IMR-90 (cell line): ENCODE measurements at regions not wholly inside any gene's neighbourhood (a gene's known extent, or its start where the extent isn't known, plus 50 kb on each side); places are given as distances from the start of the nearest gene placed in this dataset.

Experiments used
- ATAC-seq: fragments of 200-7000 bp; cut with Tn5 transposase; 2 replicates; pipeline ENCODE4 v1.9.1; 2020; ENCODE audit warnings: low read depth, mild to moderate bottlenecking, moderate library complexity
- BruUV-seq: library from RNA; stranded (reverse); fragments of 400-500 nt; replicated peaks from 2 replicates; lab custom pipeline; 2021; lab: Mats Ljungman, UMichigan
- CTCF ChIA-PET: fragments of 300-600 bp; formaldehyde crosslinking; extraction: SDS; loops from one replicate; lab custom pipeline; 2021; ENCODE audit warnings: antibody characterized with exemption; lab: Yijun Ruan, JAX
- POLR2A ChIA-PET: fragments of 300-600 bp; sonication (Branson Sonifier 250); formaldehyde crosslinking; loops from one replicate; lab custom pipeline; 2022; ENCODE audit warnings: antibody characterized with exemption; ENCODE audit not compliant: unreplicated experiment; lab: Charles Lee
- DNase-seq: peaks from one replicate; pipeline ENCODE4 v3.0.0; 2013
- H2AFZ ChIP-seq: replicated peaks from 2 replicates; pipeline ENCODE3; 2013; ENCODE audit warnings: low read length, mild to moderate bottlenecking; ENCODE audit not compliant: poor library complexity
- H2AK5ac ChIP-seq: 2 replicates; pipeline ENCODE4 v1.6.1; 2013; ENCODE audit warnings: low read depth, low read length, inconsistent platforms
- H2AK9ac ChIP-seq: replicated peaks from 2 replicates; pipeline ENCODE3; 2013; ENCODE audit warnings: mild to moderate bottlenecking, low read depth, low read length, moderate library complexity; ENCODE audit not compliant: poor library complexity
- H2BK120ac ChIP-seq: 2 replicates; pipeline ENCODE4 v1.6.1; 2013; ENCODE audit warnings: low read depth, low read length, inconsistent platforms
- H2BK15ac ChIP-seq: 3 replicates; pipeline ENCODE4 v1.6.1; 2013; ENCODE audit warnings: low read depth, low read length, inconsistent platforms
- H2BK20ac ChIP-seq: 2 replicates; pipeline ENCODE4 v1.6.1; 2013; ENCODE audit warnings: low read depth, mild to moderate bottlenecking, inconsistent platforms, low read length, moderate library complexity
- H2BK5ac ChIP-seq: 2 replicates; pipeline ENCODE4 v1.6.1; 2013; ENCODE audit warnings: mild to moderate bottlenecking, low read depth, low read length, inconsistent platforms; ENCODE audit not compliant: poor library complexity, severe bottlenecking
- H3K14ac ChIP-seq: replicated peaks from 2 replicates; pipeline ENCODE4 v1.6.1; 2013; ENCODE audit warnings: low read depth, low read length, inconsistent platforms
- H3K18ac ChIP-seq: 2 replicates; pipeline ENCODE4 v1.6.1; 2013; ENCODE audit warnings: low read depth, low read length, control low read depth
- H3K23ac ChIP-seq: 2 replicates; pipeline ENCODE4 v1.6.1; 2013; ENCODE audit warnings: low read depth, low read length, inconsistent platforms
- H3K27ac ChIP-seq: 2 replicates; pipeline ENCODE4 v1.5.1; 2013; ENCODE audit warnings: mild to moderate bottlenecking, control low read depth, low read length; ENCODE audit not compliant: insufficient read depth
- H3K27me3 ChIP-seq: 2 replicates; pipeline ENCODE4 v1.6.1; 2013; ENCODE audit warnings: low read length; ENCODE audit not compliant: control insufficient read depth, insufficient read depth
- H3K36me3 ChIP-seq: 2 replicates; pipeline ENCODE4 v1.6.1; 2013; ENCODE audit warnings: low read length, mixed read lengths; ENCODE audit not compliant: control insufficient read depth, insufficient read depth
- H3K4ac ChIP-seq: 2 replicates; pipeline ENCODE4 v1.6.1; 2013; ENCODE audit warnings: low read depth, low read length, inconsistent platforms
- H3K4me1 ChIP-seq: 2 replicates; pipeline ENCODE4 v1.6.1; 2013; ENCODE audit warnings: low read length, mixed read lengths; ENCODE audit not compliant: control insufficient read depth, insufficient read depth
- H3K4me2 ChIP-seq: 2 replicates; pipeline ENCODE4 v1.6.1; 2013; ENCODE audit warnings: low read depth, mild to moderate bottlenecking, control low read depth, low read length, moderate library complexity
- H3K4me3 ChIP-seq: 2 replicates; pipeline ENCODE4 v1.5.1; 2013; ENCODE audit warnings: low read depth, mild to moderate bottlenecking, control low read depth, low read length, moderate library complexity; ENCODE audit not compliant: insufficient read depth
- H3K56ac ChIP-seq: 2 replicates; pipeline ENCODE4 v1.6.1; 2013; ENCODE audit warnings: low read length, inconsistent platforms; ENCODE audit not compliant: insufficient read depth; ENCODE audit errors: extremely low read depth
- H3K79me1 ChIP-seq, 2 experiments: 2 replicates each; pipeline ENCODE4 v1.6.1; 2013; ENCODE audit warnings: low read length in 2 of 2, inconsistent platforms in 1 of 2, low read depth in 1 of 2
- H3K9ac ChIP-seq: 2 replicates; pipeline ENCODE4 v1.6.1; 2013; ENCODE audit warnings: low read depth, low read length, control low read depth
- H3K9me1 ChIP-seq: 2 replicates; pipeline ENCODE4 v1.6.1; 2013; ENCODE audit warnings: low read length, inconsistent platforms; ENCODE audit not compliant: insufficient read depth
- H3K9me3 ChIP-seq: 2 replicates; pipeline ENCODE4 v1.6.1; 2013; ENCODE audit warnings: low read length; ENCODE audit not compliant: control insufficient read depth, insufficient read depth
- H4K20me1 ChIP-seq: 2 replicates; pipeline ENCODE4 v1.6.1; 2013; ENCODE audit warnings: low read length, inconsistent platforms; ENCODE audit not compliant: insufficient read depth
- H4K5ac ChIP-seq: 2 replicates; pipeline ENCODE4 v1.6.1; 2013; ENCODE audit warnings: mild to moderate bottlenecking, low read depth, low read length, control low read depth
- H4K8ac ChIP-seq, 2 experiments: 2 replicates each; pipeline ENCODE4 v1.6.1; 2013; ENCODE audit warnings: low read depth in 2 of 2, low read length in 2 of 2, control low read depth in 1 of 2, inconsistent platforms in 1 of 2
- H4K91ac ChIP-seq: 2 replicates; pipeline ENCODE4 v1.6.1; 2013; ENCODE audit warnings: low read depth, low read length, inconsistent platforms; ENCODE audit not compliant: insufficient read depth
- BHLHE40 ChIP-seq: fragments of 150-350 bp; IDR thresholded peaks from 2 replicates; pipeline ENCODE4 v1.6.1; 2016; ENCODE audit warnings: mild to moderate bottlenecking, low read depth, low read length
- CTCF ChIP-seq: conservative IDR thresholded peaks from 2 replicates; pipeline ENCODE4 v1.5.1; 2012; ENCODE audit warnings: mild to moderate bottlenecking, low read depth, low read length, improper control_type of control experiment
- ELK1 ChIP-seq: fragments of 150-350 bp; IDR thresholded peaks from 2 replicates; pipeline ENCODE4 v1.6.1; 2016; ENCODE audit warnings: low read depth, mild to moderate bottlenecking, low read length, moderate library complexity, borderline replicate concordance
- FOS ChIP-seq: fragments of 150-350 bp; IDR thresholded peaks from 2 replicates; pipeline ENCODE4 v1.6.1; 2016; ENCODE audit warnings: low read depth, low read length
- MAFK ChIP-seq: IDR thresholded peaks from 2 replicates; pipeline ENCODE4 v1.6.1; 2012; ENCODE audit warnings: low read depth, low read length, improper control_type of control experiment
- MAZ ChIP-seq: IDR thresholded peaks from 2 replicates; pipeline ENCODE4 v1.6.1; 2012; ENCODE audit warnings: low read depth, mild to moderate bottlenecking, low read length, improper control_type of control experiment, moderate library complexity, borderline replicate concordance
- SMC3 ChIP-seq: fragments of 150-350 bp; IDR thresholded peaks from 2 replicates; pipeline ENCODE4 v1.6.1; 2016; ENCODE audit warnings: low read depth, mild to moderate bottlenecking, antibody characterized with exemption, low read length, moderate library complexity
- WGBS, 2 experiments: methylation state at CpG; one replicate each; pipeline versions ENCODE4 v1.1.5 to v1.1.7; 2013; ENCODE audit warnings: missing lambda C conversion rate in 2 of 2; ENCODE audit not compliant: insufficient read length in 1 of 2; ENCODE audit errors: extremely low coverage in 2 of 2; 5-methylcytosine and 5-hydroxymethylcytosine counted together
- dilution Hi-C: fragments of 300-500 bp; cut with HindIII; formaldehyde crosslinking; loops from one replicate; pipeline ENCODE4 v1.14.3; 2018; ENCODE audit warnings: low sequenced_read_pairs; ENCODE audit not compliant: unreplicated experiment
- in situ Hi-C: fragments of 300-500 bp; cut with MboI; formaldehyde crosslinking; loops from 3 replicates; pipeline ENCODE4 v1.14.3; 2019; ENCODE audit warnings: low sequenced_read_pairs, inconsistent platforms, mixed read lengths
- intact Hi-C: fragments of 100-400 bp; cut with micrococcal nuclease; formaldehyde crosslinking; loops from 2 replicates; pipeline ENCODE4 v1.10.0; 2022
- TF ChIP-seq, protein P1 (sequence below): fragments of 150-350 bp; IDR thresholded peaks from 2 replicates; pipeline ENCODE4 v1.6.1; 2017; ENCODE audit warnings: mild to moderate bottlenecking, antibody characterized with exemption, low read length, low read depth

GRCh38 chr7:33794959-33795358 lies 110.4 kb upstream of the BMPER start:
- Histone ChIP-seq H3K4ac (no peak overlapping the region), H4K5ac (no peak overlapping the region), H2BK5ac (no peak overlapping the region), H3K79me1 (no peaks in the 10 kb centered on the region), H2BK20ac (no peak overlapping the region), H3K36me3 (no peaks in the 10 kb centered on the region), H3K14ac (no peak overlapping the region), H3K9ac (no peak overlapping the region), H2AK9ac (no peak overlapping the region), H3K4me2 (no peak overlapping the region), H2AFZ (no peak overlapping the region), H2BK120ac (no peak overlapping the region), H4K20me1 (no peaks in the 10 kb centered on the region), H4K8ac (no peak overlapping the region), H3K4me1 (no peaks in the 10 kb centered on the region; the same call in 1 of the 2 replicates), H2AK5ac (no peak overlapping the region), H3K23ac (no peak overlapping the region), H3K27me3 (no peaks in the 10 kb centered on the region; the same call in none of the 2 replicates), H3K9me1 (no peaks in the 10 kb centered on the region), H3K18ac (no peak overlapping the region), H3K27ac (no peak overlapping the region), H3K9me3 (no peaks in the 10 kb centered on the region; the same call in 1 of the 2 replicates), H2BK15ac (no peak overlapping the region), H3K4me3 (no peak overlapping the region), H4K91ac (no peak overlapping the region), H3K56ac (no peak overlapping the region)
- no peak for DNase-seq
- no peak for ATAC-seq
- in situ Hi-C loops = no loop called here
- intact Hi-C loops = no loop called here
- POLR2A ChIA-PET = no interaction called here
- dilution Hi-C loops = no loop called here
- WGBS, 2 experiments = 80% methylated on average over 3 of the region's 6 CpGs; no CpG with 5 or more reads in 1 of the 2 experiments
- CTCF ChIA-PET = no interaction called here
- TF ChIP-seq BHLHE40 = no peak
- TF ChIP-seq CTCF = no peak
- TF ChIP-seq, protein P1, sequence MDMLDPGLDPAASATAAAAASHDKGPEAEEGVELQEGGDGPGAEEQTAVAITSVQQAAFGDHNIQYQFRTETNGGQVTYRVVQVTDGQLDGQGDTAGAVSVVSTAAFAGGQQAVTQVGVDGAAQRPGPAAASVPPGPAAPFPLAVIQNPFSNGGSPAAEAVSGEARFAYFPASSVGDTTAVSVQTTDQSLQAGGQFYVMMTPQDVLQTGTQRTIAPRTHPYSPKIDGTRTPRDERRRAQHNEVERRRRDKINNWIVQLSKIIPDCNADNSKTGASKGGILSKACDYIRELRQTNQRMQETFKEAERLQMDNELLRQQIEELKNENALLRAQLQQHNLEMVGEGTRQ = no peak
- TF ChIP-seq MAZ = no peak
- TF ChIP-seq ELK1 = no peak
- no peak for TF ChIP-seq FOS
- no peak for TF ChIP-seq SMC3
- no peak for TF ChIP-seq MAFK
- no TSS peak for BruUV-seq
